GM03348 (cell line): ENCODE measurements at regions not wholly inside any gene's neighbourhood (a gene's known extent, or its start where the extent isn't known, plus 50 kb on each side); places are given as distances from the start of the nearest gene placed in this dataset.
"Not testable (repeated sequence)": the region's sequence is repeated elsewhere in the genome, so short reads cannot be mapped to it uniquely, and the experiment has no call there.

Experiments used
- DNase-seq: peaks from one replicate; pipeline ENCODE4 v3.0.0; 2012; ENCODE audit warnings: low spot score

DNA sequence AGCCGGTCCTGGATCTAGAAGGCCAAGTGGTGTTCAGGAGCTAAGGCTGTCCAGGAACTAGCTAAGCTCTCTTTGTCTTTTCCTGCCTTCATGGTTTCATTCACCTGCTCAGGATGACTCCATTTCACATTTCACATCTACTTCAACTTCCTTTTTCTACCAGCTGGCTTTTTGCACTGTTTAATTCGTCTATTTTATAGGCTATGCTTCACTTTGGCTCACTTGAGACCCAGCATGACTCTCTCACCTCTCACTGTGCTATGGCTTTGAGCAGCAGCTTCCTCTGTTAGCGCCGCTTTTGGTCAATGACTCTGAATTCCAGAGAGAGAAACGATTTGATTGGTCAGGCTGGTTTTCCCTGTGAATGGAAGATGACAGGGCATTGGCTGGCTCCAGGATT is 213.5 kb upstream of the CLNK start:
- DNase-seq: no peak

DNA sequence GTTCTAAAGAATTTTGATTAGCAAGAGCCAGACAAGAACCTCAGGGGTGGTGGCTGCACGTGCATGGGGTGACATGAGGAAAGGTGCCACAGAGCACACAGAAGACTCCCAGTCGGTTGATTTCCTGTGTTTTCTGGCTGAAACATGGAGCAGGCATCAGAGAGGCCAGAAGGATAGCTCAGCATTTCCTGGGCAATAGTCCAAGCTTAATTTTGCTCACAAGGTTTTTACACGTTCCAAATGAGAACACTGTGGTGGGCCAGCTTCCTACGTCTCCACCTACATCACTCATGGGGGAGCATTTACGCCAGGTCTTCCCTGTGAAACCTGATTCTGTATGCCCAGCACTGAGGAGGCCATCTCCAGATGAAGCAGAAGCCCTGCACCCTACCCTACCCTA is 212.5 kb upstream of the CLNK start:
- no peak for DNase-seq

DNA sequence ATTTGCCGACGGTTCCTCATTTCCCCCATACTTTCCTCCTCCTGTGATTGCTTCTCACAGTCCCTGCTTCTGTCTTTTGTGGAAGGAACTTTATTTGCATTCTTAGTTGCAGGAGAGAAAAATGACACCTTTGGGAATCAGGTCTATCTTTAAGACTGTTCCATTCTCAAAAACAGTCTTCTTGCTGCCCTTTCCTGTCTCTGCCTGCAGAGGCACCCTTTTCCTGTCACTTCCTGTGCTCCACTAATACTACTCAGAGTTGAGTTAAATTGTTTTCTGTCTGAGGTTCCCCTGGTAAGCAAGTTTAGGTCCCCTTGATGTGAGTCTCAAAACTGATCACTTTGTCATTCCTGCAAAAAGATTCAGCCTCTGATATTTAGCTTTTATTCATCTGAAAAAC is 208.8 kb upstream of the CLNK start:
- DNase-seq: peak; percentile 6

DNA sequence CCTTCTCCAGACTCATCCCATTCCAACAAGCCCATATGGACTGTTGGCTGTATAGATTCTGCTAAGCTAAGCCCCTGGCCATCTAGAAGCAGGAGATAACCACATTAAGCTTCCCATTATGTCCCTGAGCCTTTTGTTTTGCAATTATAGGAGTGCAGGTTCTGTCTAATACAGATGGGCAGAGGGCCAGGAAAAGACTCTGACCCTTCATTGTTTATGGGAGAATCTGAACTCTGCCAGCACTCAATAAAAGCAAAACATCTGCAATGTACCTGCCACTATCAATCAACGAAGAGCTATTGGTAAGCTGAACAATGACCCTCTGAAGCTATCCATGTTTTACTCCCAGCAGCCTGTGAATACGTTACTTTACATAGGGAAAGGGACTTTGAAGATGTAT is 207.3 kb upstream of the CLNK start:
- no peak for DNase-seq

- no peak for DNase-seq
Measured at GRCh38 chr4:10889819-10890218, 205.3 kb upstream of the CLNK start.

- peak; percentile 6 for DNase-seq
Measured at GRCh38 chr4:10879411-10880110, 195.0 kb upstream of the CLNK start.

DNA sequence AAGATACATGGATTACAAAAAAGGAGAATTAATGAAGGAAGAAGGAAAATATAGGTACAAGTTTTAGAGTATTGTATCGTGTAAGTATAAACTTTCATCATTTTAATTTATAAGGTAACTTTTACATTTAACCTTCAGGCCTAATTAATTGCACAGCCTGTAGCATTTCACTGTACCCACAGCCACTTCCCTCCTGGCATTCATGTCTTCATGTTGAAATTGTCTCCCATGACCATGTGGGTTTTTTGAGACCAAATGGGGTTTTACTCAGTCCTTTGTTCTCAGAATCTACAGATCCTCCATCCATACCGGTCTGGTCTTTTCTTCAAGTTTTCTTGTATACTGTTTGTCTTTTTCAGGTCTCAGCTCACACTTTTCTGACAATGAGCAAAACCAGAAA is 194.3 kb upstream of the CLNK start:
- no peak for DNase-seq

DNA sequence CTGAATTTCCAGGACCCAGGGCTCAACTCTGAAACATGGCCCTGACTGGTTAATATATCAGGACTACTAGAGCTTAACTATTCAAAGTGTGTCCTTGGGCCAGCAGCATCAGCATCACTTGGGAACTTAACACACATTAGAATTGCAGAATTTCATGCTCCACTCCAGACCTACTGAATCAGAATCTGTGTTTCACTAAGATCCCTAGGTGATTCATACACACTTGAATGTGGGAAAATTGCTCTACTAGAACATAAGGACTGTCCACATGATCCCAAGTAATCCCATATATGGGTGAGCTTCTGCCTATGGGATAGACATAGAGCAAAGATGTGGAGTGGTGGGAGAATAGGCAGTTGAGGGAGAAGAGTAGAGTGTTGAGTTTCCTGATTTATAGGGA is 192.5 kb upstream of the CLNK start:
- DNase-seq: no peak

GRCh38 chr4:10875144-10875799 is 190.7 kb upstream of the CLNK start:
- DNase-seq: no peak

- DNase-seq: no peak
Measured at GRCh38 chr4:10873809-10874208, 189.2 kb upstream of the CLNK start.

DNA sequence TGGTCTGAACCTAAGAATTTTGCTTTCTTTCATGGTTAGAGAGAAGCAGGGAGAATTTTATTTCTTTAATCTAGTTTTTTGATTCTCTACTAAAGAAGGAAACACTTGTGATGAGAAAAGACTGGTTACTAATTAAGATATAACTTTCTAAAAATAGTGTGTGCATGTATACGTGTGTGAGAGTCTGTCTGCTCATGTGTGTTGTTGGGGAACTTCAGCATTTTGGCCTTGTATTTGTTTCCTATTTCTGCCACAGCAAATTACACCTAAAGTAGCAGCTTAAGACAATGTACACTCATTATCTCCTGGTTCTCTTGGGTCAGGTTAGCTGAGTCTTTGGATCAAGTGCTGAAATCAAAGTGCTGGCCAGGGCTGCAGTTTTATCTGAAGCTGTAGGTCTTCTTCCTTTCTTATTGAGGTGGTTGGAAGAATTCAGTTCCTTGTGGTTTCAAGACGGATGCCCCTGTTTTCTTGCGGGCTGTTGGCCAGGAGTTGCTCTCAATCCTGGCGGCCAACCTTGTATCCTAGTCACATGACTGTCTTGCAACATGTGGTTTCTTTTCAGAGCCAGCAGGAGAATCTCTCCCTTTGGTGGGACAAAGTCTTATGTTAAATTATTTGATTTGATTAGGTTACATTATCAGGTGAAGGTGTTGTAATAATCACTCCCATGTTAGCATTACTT is 188.4 kb upstream of the CLNK start:
- DNase-seq: no peak

DNA sequence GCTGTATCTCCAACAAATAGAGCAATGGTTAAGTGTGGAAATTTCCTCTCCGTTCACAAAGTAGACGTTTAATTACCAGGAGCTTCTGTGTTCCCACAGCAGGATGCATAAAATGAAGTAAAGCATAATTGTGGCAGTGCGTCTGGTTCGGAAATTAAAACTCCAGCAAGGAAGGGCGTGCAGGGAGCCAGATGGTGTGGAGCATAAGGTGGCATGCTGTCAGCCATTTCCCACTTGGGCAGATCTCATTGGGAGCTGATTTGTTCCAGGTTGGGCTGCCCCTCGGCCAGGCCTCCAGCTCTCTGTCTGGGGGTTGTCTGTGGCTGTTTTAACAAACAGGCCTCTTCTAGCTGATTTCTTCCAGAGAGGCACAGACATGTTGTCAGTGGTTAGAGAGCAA is 182.1 kb upstream of the CLNK start:
- DNase-seq: no peak

DNA sequence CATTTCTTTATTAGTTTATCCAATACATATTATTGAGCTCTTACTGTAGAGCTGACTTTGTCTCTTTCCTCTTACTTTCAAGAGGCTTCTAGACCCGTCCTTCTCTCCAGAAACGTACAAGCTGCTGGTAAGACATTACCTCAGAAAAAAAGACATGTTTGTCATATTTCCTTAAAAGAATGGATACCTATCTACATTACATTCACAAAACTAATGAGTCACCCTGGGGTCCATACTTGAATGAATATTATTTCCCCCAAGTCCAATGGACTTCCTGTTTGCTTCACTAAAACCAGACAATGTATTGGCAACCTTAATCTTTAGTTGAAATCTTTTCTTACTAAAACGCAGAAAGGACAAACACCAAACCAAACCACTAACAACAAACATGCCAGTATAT is 176.5 kb upstream of the CLNK start:
- no peak for DNase-seq

GRCh38 chr4:10856271-10856782 is 171.8 kb upstream of the CLNK start:
- no peak for DNase-seq

- no peak for DNase-seq
Measured at GRCh38 chr4:10853196-10853595, 168.6 kb upstream of the CLNK start.

DNA sequence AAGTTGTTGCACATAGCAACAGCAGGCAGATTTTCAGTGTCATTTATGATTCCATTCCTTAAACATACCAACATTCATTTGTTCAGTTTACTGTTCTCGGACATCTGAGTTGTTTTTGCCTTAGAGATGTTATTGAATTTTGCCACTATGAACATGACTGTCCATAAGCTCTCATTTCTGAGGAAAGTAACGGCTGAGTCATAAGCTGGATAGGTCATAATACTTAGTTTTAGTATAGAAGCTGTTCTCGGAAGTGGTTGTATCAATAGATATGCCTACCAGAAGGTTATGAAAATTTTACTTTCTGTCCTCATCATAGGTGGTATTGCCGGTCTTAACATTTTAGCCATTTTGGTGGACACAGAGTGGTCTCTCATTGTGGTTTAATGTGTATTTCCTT is 157.1 kb upstream of the CLNK start:
- DNase-seq: no peak

- no peak for DNase-seq
Measured at GRCh38 chr4:10837151-10837550, 152.6 kb upstream of the CLNK start.

DNA sequence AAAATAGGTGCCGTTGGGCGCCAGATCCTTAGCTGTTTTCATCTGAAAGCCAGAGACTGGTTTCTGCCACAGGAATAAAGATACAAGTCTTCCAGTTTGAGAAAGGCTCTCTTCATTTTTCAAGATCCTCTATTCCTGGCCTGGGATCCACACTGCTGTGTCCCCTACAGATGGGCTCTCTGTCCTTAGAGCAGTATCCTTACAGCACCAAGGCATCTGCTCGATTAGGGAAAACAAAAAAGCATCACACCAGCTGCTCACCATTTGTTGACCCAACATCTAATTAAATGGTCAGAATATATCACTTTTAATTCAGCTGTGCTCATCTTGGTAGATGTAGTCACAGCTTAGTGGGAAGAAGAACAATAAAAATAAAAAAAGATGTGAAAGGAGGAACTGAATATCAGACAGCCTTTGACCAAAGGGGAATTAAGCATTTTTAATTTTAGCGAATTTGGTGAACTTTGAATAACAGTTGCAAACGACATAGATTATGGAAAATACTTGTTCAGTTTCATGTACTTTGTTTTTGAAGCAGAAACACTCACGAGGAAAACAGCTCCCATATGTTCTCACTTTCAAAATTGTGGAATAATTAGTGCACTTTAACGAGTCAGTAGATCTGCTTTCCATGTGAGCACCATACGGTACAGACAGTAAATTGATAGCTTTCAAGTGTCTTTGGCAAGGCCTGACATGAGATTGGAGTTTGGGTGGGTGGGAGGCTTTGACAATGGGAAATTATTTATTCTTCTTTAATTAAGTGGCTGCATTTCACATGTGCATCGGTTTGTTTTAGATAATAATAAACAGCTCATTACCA is 148.4 kb upstream of the CLNK start:
- no peak for DNase-seq

DNA sequence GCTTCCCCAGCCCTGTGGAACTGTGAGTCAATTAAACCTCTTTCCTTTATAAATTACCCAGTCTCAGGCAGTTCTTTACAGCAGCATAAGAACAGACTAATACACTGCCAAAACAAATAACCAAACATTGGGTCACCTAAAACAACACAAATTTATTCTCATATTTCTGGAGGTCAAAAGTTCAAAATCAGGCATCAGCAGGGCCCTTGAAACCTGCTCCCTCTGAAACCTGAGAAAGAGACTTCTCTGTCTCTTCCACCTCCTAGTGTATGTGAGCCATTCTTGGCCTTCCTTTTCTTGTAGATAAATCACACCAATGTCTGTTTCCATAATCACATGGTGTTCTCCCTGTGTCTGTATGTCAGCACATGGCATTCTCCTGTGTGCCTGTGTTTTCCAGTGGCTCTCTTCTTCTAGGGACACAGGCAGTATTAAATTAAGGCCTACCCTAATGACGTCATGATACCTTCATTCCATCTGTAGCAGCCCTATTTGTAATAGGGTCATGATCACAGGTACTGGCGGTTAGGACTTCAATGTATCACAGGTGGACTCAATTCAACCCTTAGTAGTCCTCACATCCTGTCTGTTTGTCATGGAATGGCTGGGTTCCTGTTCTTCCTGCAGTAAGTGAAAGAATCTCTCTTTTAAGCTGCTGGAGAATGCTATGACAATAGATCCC is 147.3 kb upstream of the CLNK start:
- no peak for DNase-seq

GRCh38 chr4:10828918-10829538 is 144.5 kb upstream of the CLNK start:
- DNase-seq: not testable (repeated sequence)

GRCh38 chr4:10821826-10822225 is 137.3 kb upstream of the CLNK start:
- no peak for DNase-seq
